Right hindlimb (tissue), 1 donor: ENCODE measurements at regions not wholly inside any gene's neighbourhood (a gene's known extent, or its start where the extent isn't known, plus 50 kb on each side); places are given as distances from the start of the nearest gene placed in this dataset.

ENCODE experiments used
- DNase-seq: peaks from one replicate; pipeline ENCODE4 v3.0.0-alpha.2; 2018

GRCh38 chr13:109587689-109588088 is 198.7 kb downstream of the IRS2 start:
- DNase-seq: no peak

- DNase-seq: no peak
Measured at GRCh38 chr13:109586509-109587346, 199.7 kb downstream of the IRS2 start.

GRCh38 chr13:109584844-109585361 is 201.5 kb downstream of the IRS2 start:
- DNase-seq: no peak

GRCh38 chr13:109577191-109577700 is 209.1 kb downstream of the IRS2 start:
- no peak for DNase-seq

GRCh38 chr13:109576331-109576813 is 210.0 kb downstream of the IRS2 start:
- DNase-seq: no peak

- no peak for DNase-seq
Measured at GRCh38 chr13:109575821-109576220, 210.6 kb downstream of the IRS2 start.

GRCh38 chr13:109572389-109572788 is 214.0 kb downstream of the IRS2 start:
- no peak for DNase-seq

- DNase-seq: no peak
Measured at GRCh38 chr13:109569958-109570711, 216.2 kb downstream of the IRS2 start.

GRCh38 chr13:109568339-109568818 is 218.0 kb downstream of the IRS2 start:
- DNase-seq: no peak

GRCh38 chr13:109567315-109567714 is 219.1 kb downstream of the IRS2 start:
- DNase-seq: no peak

- no peak for DNase-seq
Measured at GRCh38 chr13:109565877-109566276, 220.5 kb downstream of the IRS2 start.

GRCh38 chr13:109548374-109548773 is 238.0 kb downstream of the IRS2 start:
- DNase-seq: no peak

- DNase-seq: no peak
Measured at GRCh38 chr13:109547942-109548341, 238.4 kb downstream of the IRS2 start.

- no peak for DNase-seq
Measured at GRCh38 chr13:109545931-109546330, 240.5 kb downstream of the IRS2 start.

GRCh38 chr13:109541081-109541480 is 245.3 kb downstream of the IRS2 start:
- DNase-seq: no peak

GRCh38 chr13:109537584-109537983 is 248.8 kb downstream of the IRS2 start:
- no peak for DNase-seq

- DNase-seq: no peak
Measured at GRCh38 chr13:109533350-109533749, 253.0 kb downstream of the IRS2 start.

GRCh38 chr13:109529964-109530363 is 256.4 kb downstream of the IRS2 start:
- no peak for DNase-seq

- no peak for DNase-seq
Measured at GRCh38 chr13:109521719-109522118, 264.7 kb downstream of the IRS2 start.

GRCh38 chr13:109517517-109517916 is 268.9 kb downstream of the IRS2 start:
- no peak for DNase-seq

GRCh38 chr13:109516186-109516585 is 270.2 kb downstream of the IRS2 start:
- DNase-seq: no peak

- no peak for DNase-seq
Measured at GRCh38 chr13:109510013-109510412, 276.4 kb downstream of the IRS2 start.

- DNase-seq: no peak
Measured at GRCh38 chr13:109509154-109509900, 277.1 kb downstream of the IRS2 start.
